ENCODE measurements at regions not wholly inside any gene's neighbourhood (a gene's known extent, or its start where the extent isn't known, plus 50 kb on each side); places are given as distances from the start of the nearest gene placed in this dataset.

GRCh38 chr13:102974317-102975087 lies 91.7 kb downstream of the SLC10A2 start:
- intact Hi-C loops (cut with micrococcal nuclease; ENCODE audit: unreplicated experiment), result no loop called here
- DNase-seq (ENCODE audit: low read depth, low spot score), result no peak
- H3K27me3 ChIP-seq (ENCODE audit: control insufficient read depth, insufficient read depth, low read length), result no peaks in the 10 kb centered on the region
- ChIA-PET CTCF (no interaction called here), POLR2A (no interaction called here)
- H3K4me3 ChIP-seq (ENCODE audit: low read depth in 2 of 2, low read length in 2 of 2), result no peak overlapping the region
- TF ChIP-seq POLR2AphosphoS5 (IDR thresholded peaks at IDR 0.05; ENCODE audit: low read depth, low read length), result no peak
- no peak for TF ChIP-seq REST (IDR thresholded peaks at IDR 0.05; ENCODE audit: insufficient read depth in 1 of 2, low read depth in 2 of 2, low read length in 1 of 2)
- no peak for TF ChIP-seq CTCF (IDR thresholded peaks at IDR 0.05)
- no peak for TF ChIP-seq TCF7L2 (IDR thresholded peaks at IDR 0.05; ENCODE audit: low read depth, low read length)
- TF ChIP-seq SIN3A (IDR thresholded peaks at IDR 0.05; ENCODE audit: borderline replicate concordance, insufficient read depth, low read depth, low read length), result no peak
- no peaks in the 10 kb centered on the region for H3K4me1 ChIP-seq (ENCODE audit: control insufficient read depth, insufficient read depth, low read length)
- ATAC-seq, result no peak
- H3K36me3 ChIP-seq (ENCODE audit: control insufficient read depth, insufficient read depth, low read length), result no peaks in the 10 kb centered on the region
- no peak overlapping the region for H3K27ac ChIP-seq (ENCODE audit: low read length)
- in situ Hi-C loops (cut with HindIII; ENCODE audit: low pct_unique_long_range_greater_than_20kb, low sequenced_read_pairs), result no loop called here
- no peaks in the 10 kb centered on the region for H3K9me3 ChIP-seq (ENCODE audit: control insufficient read depth, insufficient read depth, low read depth, low read length)
- BruUV-seq (replicated peaks), result no TSS peak

GRCh38 chr13:102972191-102972590 lies 94.0 kb downstream of the SLC10A2 start:
- TF ChIP-seq TCF7L2 (IDR thresholded peaks at IDR 0.05; ENCODE audit: low read depth, low read length) (no peak), REST (IDR thresholded peaks at IDR 0.05; ENCODE audit: insufficient read depth in 1 of 2, low read depth in 2 of 2, low read length in 1 of 2) (no peak), CTCF (IDR thresholded peaks at IDR 0.05) (no peak), POLR2AphosphoS5 (IDR thresholded peaks at IDR 0.05; ENCODE audit: low read depth, low read length) (no peak), SIN3A (IDR thresholded peaks at IDR 0.05; ENCODE audit: borderline replicate concordance, insufficient read depth, low read depth, low read length) (no peak)
- intact Hi-C loops (cut with micrococcal nuclease; ENCODE audit: unreplicated experiment), result no loop called here
- no peak for ATAC-seq
- ChIA-PET POLR2A (no interaction called here), CTCF (interaction anchor here (0.7 kb wide), 1 partner anchor 1024 kb away, joined by 3 read pairs; no protein-coding TSS in a partner anchor)
- no TSS peak for BruUV-seq (replicated peaks)
- H3K4me3 ChIP-seq (ENCODE audit: low read depth in 2 of 2, low read length in 2 of 2), result no peak overlapping the region
- no peak overlapping the region for H3K27ac ChIP-seq (ENCODE audit: low read length)
- in situ Hi-C loops (cut with HindIII; ENCODE audit: low pct_unique_long_range_greater_than_20kb, low sequenced_read_pairs), result no loop called here
- H3K36me3 ChIP-seq (ENCODE audit: control insufficient read depth, insufficient read depth, low read length), result no peaks in the 10 kb centered on the region
- DNase-seq (ENCODE audit: low read depth, low spot score), result no peak
- no peaks in the 10 kb centered on the region for H3K4me1 ChIP-seq (ENCODE audit: control insufficient read depth, insufficient read depth, low read length)
- no peaks in the 10 kb centered on the region for H3K27me3 ChIP-seq (ENCODE audit: control insufficient read depth, insufficient read depth, low read length)
- H3K9me3 ChIP-seq (ENCODE audit: control insufficient read depth, insufficient read depth, low read depth, low read length), result no peaks in the 10 kb centered on the region

All from Panc1 (cell line).